Esophagus squamous epithelium (tissue), 5 donors: ENCODE measurements at regions not wholly inside any gene's neighbourhood (a gene's known extent, or its start where the extent isn't known, plus 50 kb on each side); places are given as distances from the start of the nearest gene placed in this dataset.

Experiments
- DNase-seq: peaks from one replicate; lab custom pipeline; 2025; lab: John Stamatoyannopoulos, UW
- H3K27ac ChIP-seq, 4 donors: fragments of 200-600 bp; sonication (generic); one replicate each; pipeline ENCODE4 v1.5.1; 2016 to 2019; ENCODE audit warnings: mild to moderate bottlenecking in 1 of 4
- H3K27me3 ChIP-seq, 4 donors: fragments of 200-600 bp; sonication (generic); 1 replicate in 3 of 4; 2 replicates in 1 of 4; pipeline versions ENCODE4 v1.5.1 to v1.6.0; 2017 to 2021; ENCODE audit warnings: antibody characterized with exemption in 1 of 4
- H3K36me3 ChIP-seq, 3 donors: fragments of 200-600 bp; sonication (generic); one replicate each; pipeline ENCODE4 v1.5.1; 2016 to 2019
- H3K4me1 ChIP-seq, 3 donors: fragments of 200-600 bp; sonication (generic); one replicate each; pipeline ENCODE4 v1.5.1; 2017 to 2019
- H3K4me3 ChIP-seq, 4 donors: fragments of 200-600 bp; sonication (generic); 1 replicate in 3 of 4; 2 replicates in 1 of 4; pipeline ENCODE4 v1.5.1; 2016 to 2019; ENCODE audit warnings: mild to moderate bottlenecking in 2 of 4, moderate library complexity in 1 of 4
- H3K9me3 ChIP-seq, 3 donors: fragments of 200-600 bp; sonication (generic); one replicate each; pipeline ENCODE4 v1.5.1; 2016 to 2019
- CTCF ChIP-seq, 6 experiments: fragments of 450-650 bp in 4 of 6; fragments of 200-600 bp in 2 of 6; sonication (generic) in 2 of 6; IDR thresholded peaks; one replicate each; pipeline ENCODE4 v1.5.1; 2016 to 2019; ENCODE audit warnings: antibody characterized with exemption in 6 of 6, mild to moderate bottlenecking in 4 of 6, moderate library complexity in 4 of 6
- POLR2A ChIP-seq, 4 donors: fragments of 450-650 bp; IDR thresholded peaks; one replicate each; pipeline ENCODE4 v1.6.1; 2017; ENCODE audit warnings: antibody characterized with exemption in 4 of 4, mild to moderate bottlenecking in 4 of 4, moderate library complexity in 3 of 4
- WGBS, 2 donors: methylation state at CpG; one replicate each; pipeline ENCODE4 v1.1.5; 2018; 5-methylcytosine and 5-hydroxymethylcytosine counted together
- intact Hi-C: fragments of 100-400 bp; cut with DNase I; formaldehyde crosslinking; loops from one replicate; pipeline ENCODE4 v1.15.0; 2022
- donor health status: DM: yes; HTN: yes; CAD: no.

DNA sequence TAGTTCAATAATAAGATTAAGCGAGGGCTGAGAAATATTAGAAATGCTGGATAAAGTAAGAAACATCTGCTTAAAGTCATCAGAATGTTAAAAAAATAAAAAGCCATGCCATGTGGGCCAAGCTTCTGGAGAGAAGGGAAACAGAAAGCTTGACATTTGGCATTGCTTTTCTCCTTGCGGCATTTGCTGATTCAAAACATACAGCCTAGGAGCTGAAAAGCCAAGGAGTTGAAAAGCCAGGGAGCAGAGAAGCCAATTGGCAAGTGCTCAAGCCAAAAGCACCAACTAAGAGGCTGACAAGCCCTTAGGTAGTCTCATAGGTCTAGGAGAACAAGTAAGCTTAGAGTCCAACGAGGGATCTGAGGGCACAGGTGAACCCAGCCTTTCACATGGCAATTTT is 754.3 kb downstream of the TLE4 start:
- intact Hi-C loops = no loop called here
- 29 to 32% methylated on average over 3 of the region's 3 CpGs for WGBS, 2 donors

DNA sequence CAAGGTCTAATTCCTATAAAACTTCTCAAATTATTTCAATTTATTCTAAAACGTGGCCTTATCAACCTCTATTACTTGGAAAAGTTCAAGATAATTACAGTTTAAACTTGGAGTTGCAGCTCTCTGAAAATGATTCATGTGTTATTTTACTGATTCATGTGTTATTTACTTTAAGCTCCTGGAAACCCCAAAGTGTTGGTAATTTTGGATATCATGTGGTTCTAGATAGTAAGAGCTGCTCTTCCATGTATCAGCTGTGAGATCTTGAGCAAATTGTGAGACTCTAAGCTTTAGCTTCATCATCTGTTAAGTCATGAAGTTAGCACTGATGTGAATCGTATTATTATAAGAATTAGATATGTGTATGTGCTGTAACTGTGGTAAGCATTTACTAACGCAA is 749.2 kb downstream of the TLE4 start:
- no peak overlapping the region for H3K27ac ChIP-seq
- H3K4me1 ChIP-seq = peaks cover 0 to 4% (median 0%) of the 10 kb centered on the region in 3 donors
- no peak for TF ChIP-seq POLR2A (IDR thresholded peaks at IDR 0.05)
- TF ChIP-seq CTCF (IDR thresholded peaks at IDR 0.05) = no peak
- DNase-seq = no peak
- H3K9me3 ChIP-seq = no peaks in the 10 kb centered on the region
- H3K27me3 ChIP-seq = no peaks in the 10 kb centered on the region
- no peak overlapping the region for H3K4me3 ChIP-seq
- WGBS, 2 donors = 57 to 62% methylated on average over 3 of the region's 3 CpGs
- H3K36me3 ChIP-seq = no peaks in the 10 kb centered on the region
- intact Hi-C loops = no loop called here

More for the DNA sequence above, 754.3 kb downstream of the TLE4 start:
- no peak for TF ChIP-seq POLR2A (IDR thresholded peaks at IDR 0.05)
- TF ChIP-seq CTCF (IDR thresholded peaks at IDR 0.05) = no peak
- Histone ChIP-seq H3K9me3 (no peaks in the 10 kb centered on the region), H3K4me1 (peaks cover 0 to 9% (median 0%) of the 10 kb centered on the region in 3 donors), H3K27me3 (no peaks in the 10 kb centered on the region), H3K4me3 (no peak overlapping the region), H3K36me3 (no peaks in the 10 kb centered on the region), H3K27ac (no peak overlapping the region)
- no peak for DNase-seq

DNA sequence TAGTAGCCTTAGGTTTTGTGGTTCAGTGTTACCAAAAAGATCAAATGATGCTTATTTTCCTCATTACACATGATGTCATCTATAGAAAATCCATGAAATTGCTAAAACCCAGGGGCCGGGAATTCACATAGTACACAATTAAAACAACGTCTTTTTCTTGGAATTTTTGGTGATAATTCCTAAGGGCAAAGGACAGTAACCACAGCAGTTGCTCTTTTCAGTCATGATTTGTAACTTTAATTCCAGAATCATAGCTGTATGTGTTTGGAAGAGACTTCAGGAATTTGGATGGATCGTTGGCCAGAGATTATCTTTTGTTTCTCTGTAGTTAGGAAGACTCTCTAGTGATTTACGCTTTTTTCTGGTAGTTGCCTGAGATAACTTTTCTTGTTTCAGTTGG is 748.7 kb downstream of the TLE4 start:
- Histone ChIP-seq H3K4me3 (no peak overlapping the region), H3K4me1 (no peaks in the 10 kb centered on the region), H3K36me3 (no peaks in the 10 kb centered on the region), H3K27ac (no peak overlapping the region), H3K9me3 (no peaks in the 10 kb centered on the region), H3K27me3 (no peaks in the 10 kb centered on the region)
- intact Hi-C loops = no loop called here
- WGBS, 2 donors = 53 to 59% methylated on average over 4 of the region's 4 CpGs
- TF ChIP-seq CTCF (IDR thresholded peaks at IDR 0.05) (no peak), POLR2A (IDR thresholded peaks at IDR 0.05) (no peak)
- DNase-seq = no peak

DNA sequence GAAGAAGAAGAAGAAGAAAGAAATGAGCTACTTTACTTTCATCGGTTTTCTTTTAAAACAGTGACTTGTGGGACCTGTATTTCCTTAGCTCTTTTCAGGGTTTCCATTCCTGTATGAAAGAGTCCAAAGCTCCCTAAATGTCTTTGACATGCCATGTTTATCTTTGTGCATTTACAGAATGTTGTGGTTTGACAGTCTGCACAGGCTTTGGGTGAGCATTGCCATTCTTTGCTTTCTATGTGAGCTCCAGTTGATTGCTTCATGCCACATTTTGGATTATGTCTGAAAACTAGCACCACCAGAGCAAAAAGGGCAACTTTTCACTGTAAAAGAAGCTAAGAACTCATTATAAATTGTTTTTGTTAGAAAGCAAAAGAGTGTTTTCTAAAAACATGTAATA is 733.4 kb downstream of the TLE4 start:
- intact Hi-C loops = loop anchor here (5.0 kb wide), 1 partner anchor 52 kb away; no protein-coding TSS in a partner anchor
- Histone ChIP-seq H3K9me3 (no peaks in the 10 kb centered on the region), H3K4me3 (no peak overlapping the region), H3K27ac (no peak overlapping the region), H3K4me1 (peaks cover 0 to 5% (median 0%) of the 10 kb centered on the region in 3 donors), H3K27me3 (no peaks in the 10 kb centered on the region), H3K36me3 (no peaks in the 10 kb centered on the region)
- no peak for DNase-seq
- no peak for TF ChIP-seq POLR2A (IDR thresholded peaks at IDR 0.05)
- TF ChIP-seq CTCF (IDR thresholded peaks at IDR 0.05) = no peak
- 61 to 80% methylated on average over 1 of the region's 1 CpG for WGBS, 2 donors

DNA sequence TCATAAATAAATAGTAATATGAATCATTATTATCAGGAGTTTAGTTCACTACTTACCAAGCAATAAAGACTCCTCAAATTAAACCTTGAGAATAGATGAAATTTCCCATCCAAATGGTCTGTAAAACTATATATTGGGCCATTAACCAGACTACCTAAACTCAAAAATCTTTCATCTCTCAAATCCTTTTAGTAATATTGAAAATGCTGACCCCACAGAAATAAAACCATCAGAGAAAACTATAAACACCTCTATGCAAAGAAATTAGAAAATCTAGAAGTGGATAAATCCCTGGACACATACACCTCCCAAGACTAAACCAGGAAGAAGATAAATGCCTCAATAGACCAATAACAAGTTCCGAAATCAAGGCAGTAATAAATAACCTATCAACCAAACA is 723.2 kb downstream of the TLE4 start:
- intact Hi-C loops = no loop called here
- Histone ChIP-seq H3K4me3 (no peak overlapping the region), H3K27ac (no peak overlapping the region), H3K4me1 (peaks cover 0 to 7% (median 0%) of the 10 kb centered on the region in 3 donors), H3K36me3 (no peaks in the 10 kb centered on the region), H3K27me3 (no peaks in the 10 kb centered on the region), H3K9me3 (no peaks in the 10 kb centered on the region)
- no peak for DNase-seq
- WGBS, 2 donors = 95 to 100% methylated on average over 1 of the region's 1 CpG
- no peak for TF ChIP-seq CTCF (IDR thresholded peaks at IDR 0.05)
- TF ChIP-seq POLR2A (IDR thresholded peaks at IDR 0.05) = no peak
